Liver (tissue), 3 donors: ENCODE measurements at regions not wholly inside any gene's neighbourhood (a gene's known extent, or its start where the extent isn't known, plus 50 kb on each side); places are given as distances from the start of the nearest gene placed in this dataset.

Source experiments
- EGR1 ChIP-seq, 2 donors: IDR thresholded peaks; 2 replicates each; pipeline ENCODE4 v1.6.1; 2016 to 2018; ENCODE audit warnings: antibody characterized with exemption in 2 of 2, low read depth in 2 of 2
- FOXA2 ChIP-seq: IDR thresholded peaks from 2 replicates; pipeline ENCODE4 v1.6.1; 2016; ENCODE audit warnings: antibody characterized with exemption
- GABPA ChIP-seq, 2 donors: IDR thresholded peaks in 1 of 2; conservative IDR thresholded peaks in 1 of 2; 2 replicates each; pipeline ENCODE4 v1.6.1; 2016; ENCODE audit warnings: antibody characterized with exemption in 2 of 2, mild to moderate bottlenecking in 1 of 2, moderate library complexity in 1 of 2
- SP1 ChIP-seq: IDR thresholded peaks from 2 replicates; pipeline ENCODE4 v1.6.1; 2018; ENCODE audit warnings: antibody characterized with exemption, mild to moderate bottlenecking
- TF ChIP-seq, protein P1 (sequence below): fragments of 150-350 bp; IDR thresholded peaks from 2 replicates; pipeline ENCODE4 v1.5.1; 2017; ENCODE audit warnings: improper control_type of control experiment, low read depth, low read length; ENCODE audit not compliant: missing input control
- donor health status: healthy.
- donor health status: healthy.

DNA sequence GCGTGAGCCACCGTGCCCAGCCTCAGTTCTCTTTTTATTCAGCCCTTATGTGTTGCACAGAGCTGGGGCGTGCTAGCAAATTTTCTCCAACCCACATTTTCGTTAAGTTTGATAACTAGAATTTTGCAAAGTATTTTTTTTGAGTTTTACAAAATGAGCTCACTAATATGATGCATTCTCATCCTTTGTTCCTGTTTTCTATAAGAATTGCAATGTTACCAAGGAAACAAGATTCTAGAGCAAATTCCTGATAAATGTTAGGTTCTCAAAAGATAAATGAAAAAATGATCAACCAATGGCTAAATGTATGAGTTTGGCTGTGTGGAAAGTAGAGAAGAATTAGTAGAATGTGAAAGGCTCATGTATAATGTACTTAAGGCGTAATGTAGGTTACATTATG, 529.8 kb downstream of the MAFB start:
- TF ChIP-seq, protein P1, sequence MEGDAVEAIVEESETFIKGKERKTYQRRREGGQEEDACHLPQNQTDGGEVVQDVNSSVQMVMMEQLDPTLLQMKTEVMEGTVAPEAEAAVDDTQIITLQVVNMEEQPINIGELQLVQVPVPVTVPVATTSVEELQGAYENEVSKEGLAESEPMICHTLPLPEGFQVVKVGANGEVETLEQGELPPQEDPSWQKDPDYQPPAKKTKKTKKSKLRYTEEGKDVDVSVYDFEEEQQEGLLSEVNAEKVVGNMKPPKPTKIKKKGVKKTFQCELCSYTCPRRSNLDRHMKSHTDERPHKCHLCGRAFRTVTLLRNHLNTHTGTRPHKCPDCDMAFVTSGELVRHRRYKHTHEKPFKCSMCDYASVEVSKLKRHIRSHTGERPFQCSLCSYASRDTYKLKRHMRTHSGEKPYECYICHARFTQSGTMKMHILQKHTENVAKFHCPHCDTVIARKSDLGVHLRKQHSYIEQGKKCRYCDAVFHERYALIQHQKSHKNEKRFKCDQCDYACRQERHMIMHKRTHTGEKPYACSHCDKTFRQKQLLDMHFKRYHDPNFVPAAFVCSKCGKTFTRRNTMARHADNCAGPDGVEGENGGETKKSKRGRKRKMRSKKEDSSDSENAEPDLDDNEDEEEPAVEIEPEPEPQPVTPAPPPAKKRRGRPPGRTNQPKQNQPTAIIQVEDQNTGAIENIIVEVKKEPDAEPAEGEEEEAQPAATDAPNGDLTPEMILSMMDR, result no peak
- TF ChIP-seq FOXA2, result no peak
- no peak for TF ChIP-seq SP1
- no peak for TF ChIP-seq EGR1 (IDR thresholded peaks at IDR 0.05; ENCODE audit: low read depth in 2 of 2)
- TF ChIP-seq GABPA (IDR thresholded peaks at IDR 0.05 in 1 of 2, conservative IDR thresholded peaks at IDR 0.05 in 1 of 2), result no peak
